ENCODE measurements at regions not wholly inside any gene's neighbourhood (a gene's known extent, or its start where the extent isn't known, plus 50 kb on each side); places are given as distances from the start of the nearest gene placed in this dataset.

DNA sequence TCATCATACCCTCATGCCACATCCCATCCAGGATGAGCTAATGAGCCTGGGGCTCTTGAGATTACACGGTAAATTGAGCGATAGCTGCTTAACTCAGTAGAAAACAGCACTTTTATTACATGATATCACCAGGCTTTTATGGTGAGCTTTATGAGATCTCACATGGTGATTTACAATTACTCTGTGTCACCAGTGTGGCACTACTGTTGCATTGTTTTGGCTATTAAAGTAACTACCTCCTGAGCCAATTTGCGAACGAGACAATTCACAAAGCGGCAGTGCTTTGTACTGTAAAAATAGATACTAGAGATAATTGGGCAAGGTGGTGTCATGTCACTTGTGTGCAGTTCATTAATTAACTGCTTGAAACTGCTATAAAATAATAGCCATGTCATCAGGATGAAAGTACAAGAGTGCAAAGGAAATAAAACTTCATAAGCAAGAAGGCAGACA is 767.7 kb upstream of the ADGRL2 start:
- ChIA-PET CTCF (no interaction called here), POLR2A (no interaction called here)
- Mint-ChIP-seq H3K9me3 (peaks cover 3% of the 10 kb centered on the region), H3K36me3 (ENCODE audit: low read depth) (no peaks in the 10 kb centered on the region), H3K4me1 (no peaks in the 10 kb centered on the region), H3K27ac (no peak overlapping the region), H3K4me3 (no peak overlapping the region), H3K27me3 (no peaks in the 10 kb centered on the region)
- intact Hi-C loops (cut with micrococcal nuclease), result no loop called here
- DNase-seq (no peak), ATAC-seq (ENCODE audit: low read depth) (no peak)
- TF ChIP-seq, protein P1, sequence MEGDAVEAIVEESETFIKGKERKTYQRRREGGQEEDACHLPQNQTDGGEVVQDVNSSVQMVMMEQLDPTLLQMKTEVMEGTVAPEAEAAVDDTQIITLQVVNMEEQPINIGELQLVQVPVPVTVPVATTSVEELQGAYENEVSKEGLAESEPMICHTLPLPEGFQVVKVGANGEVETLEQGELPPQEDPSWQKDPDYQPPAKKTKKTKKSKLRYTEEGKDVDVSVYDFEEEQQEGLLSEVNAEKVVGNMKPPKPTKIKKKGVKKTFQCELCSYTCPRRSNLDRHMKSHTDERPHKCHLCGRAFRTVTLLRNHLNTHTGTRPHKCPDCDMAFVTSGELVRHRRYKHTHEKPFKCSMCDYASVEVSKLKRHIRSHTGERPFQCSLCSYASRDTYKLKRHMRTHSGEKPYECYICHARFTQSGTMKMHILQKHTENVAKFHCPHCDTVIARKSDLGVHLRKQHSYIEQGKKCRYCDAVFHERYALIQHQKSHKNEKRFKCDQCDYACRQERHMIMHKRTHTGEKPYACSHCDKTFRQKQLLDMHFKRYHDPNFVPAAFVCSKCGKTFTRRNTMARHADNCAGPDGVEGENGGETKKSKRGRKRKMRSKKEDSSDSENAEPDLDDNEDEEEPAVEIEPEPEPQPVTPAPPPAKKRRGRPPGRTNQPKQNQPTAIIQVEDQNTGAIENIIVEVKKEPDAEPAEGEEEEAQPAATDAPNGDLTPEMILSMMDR (IDR thresholded peaks at IDR 0.05), result no peak

DNA sequence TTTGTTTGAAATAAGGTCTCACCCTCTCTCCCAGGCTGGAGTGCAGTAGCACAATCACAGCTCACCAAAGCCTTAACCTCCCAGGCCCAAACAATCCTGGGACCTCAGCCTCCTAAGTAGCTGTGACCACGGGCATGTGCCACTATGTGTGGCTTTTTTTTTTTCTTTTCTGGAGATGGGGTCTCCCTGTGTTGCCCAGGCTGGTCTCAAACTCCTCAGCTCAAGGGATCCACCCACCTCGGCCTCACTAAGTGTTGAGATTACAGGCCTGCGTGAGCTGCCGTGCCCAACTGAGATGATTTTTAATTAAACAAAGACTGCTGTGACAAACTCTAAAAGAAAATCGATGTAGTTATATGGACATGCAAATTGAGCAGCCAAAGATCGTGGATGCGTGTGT is 768.4 kb upstream of the ADGRL2 start:
- DNase-seq (no peak), ATAC-seq (ENCODE audit: low read depth) (no peak)
- Mint-ChIP-seq H3K4me1 (no peaks in the 10 kb centered on the region), H3K36me3 (ENCODE audit: low read depth) (no peaks in the 10 kb centered on the region), H3K27me3 (no peaks in the 10 kb centered on the region), H3K9me3 (peaks cover 3% of the 10 kb centered on the region), H3K27ac (no peak overlapping the region), H3K4me3 (no peak overlapping the region)
- POLR2A ChIA-PET, result no interaction called here
- intact Hi-C loops (cut with micrococcal nuclease), result no loop called here
- CTCF ChIA-PET, result no interaction called here
- TF ChIP-seq, protein P1 (IDR thresholded peaks at IDR 0.05), result no peak

DNA sequence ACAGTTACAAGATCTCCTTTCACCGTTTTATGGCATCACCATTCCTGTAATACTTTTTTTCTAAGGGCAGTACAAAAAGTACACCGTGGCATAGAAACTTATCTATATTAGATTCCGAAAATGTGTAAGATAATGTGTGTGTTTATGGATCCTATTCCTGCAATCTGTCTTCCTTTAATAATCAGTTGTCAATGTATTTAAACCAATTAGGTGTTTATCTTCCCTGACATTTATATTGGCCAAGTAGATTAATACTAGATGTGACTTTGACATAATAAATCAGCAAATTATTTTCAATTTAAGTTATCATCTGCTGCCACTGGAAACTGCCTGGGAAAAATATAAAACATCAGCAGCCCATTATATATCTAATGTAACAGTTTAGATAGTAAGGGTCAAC is 770.3 kb upstream of the ADGRL2 start:
- CTCF ChIA-PET, result no interaction called here
- peaks cover 3% of the 10 kb centered on the region for H3K9me3 Mint-ChIP-seq
- intact Hi-C loops (cut with micrococcal nuclease), result no loop called here
- TF ChIP-seq, protein P1 (IDR thresholded peaks at IDR 0.05), result no peak
- no peak overlapping the region for H3K27ac Mint-ChIP-seq
- no peaks in the 10 kb centered on the region for H3K36me3 Mint-ChIP-seq (ENCODE audit: low read depth)
- H3K4me3 Mint-ChIP-seq, result no peak overlapping the region
- ATAC-seq (ENCODE audit: low read depth) (no peak), DNase-seq (no peak)
- no peaks in the 10 kb centered on the region for H3K4me1 Mint-ChIP-seq
- H3K27me3 Mint-ChIP-seq, result no peaks in the 10 kb centered on the region
- POLR2A ChIA-PET, result no interaction called here

DNA sequence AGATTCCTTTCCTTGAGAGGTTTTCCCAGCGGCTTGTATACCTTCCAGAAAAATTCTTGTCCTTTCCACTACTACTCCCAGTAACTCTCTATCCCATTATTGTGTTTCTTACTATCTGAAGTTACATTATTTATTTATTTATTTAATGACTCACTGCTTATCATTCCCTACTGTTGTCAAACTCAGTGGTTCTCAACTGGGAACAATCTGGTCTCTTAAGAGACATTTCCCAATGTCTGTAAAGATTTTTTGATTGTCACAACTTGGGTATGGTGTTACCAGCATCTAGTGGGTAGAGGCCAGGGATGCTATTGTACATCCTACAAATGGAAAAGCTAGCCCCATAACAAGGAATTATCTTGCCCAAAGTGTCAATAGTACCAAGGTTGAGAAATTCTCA is 771.5 kb upstream of the ADGRL2 start:
- no peak overlapping the region for H3K27ac Mint-ChIP-seq
- CTCF ChIA-PET, result no interaction called here
- DNase-seq, result no peak
- ATAC-seq (ENCODE audit: low read depth), result no peak
- no peak overlapping the region for H3K4me3 Mint-ChIP-seq
- H3K9me3 Mint-ChIP-seq, result no peaks in the 10 kb centered on the region
- H3K4me1 Mint-ChIP-seq, result no peaks in the 10 kb centered on the region
- TF ChIP-seq, protein P1 (IDR thresholded peaks at IDR 0.05), result no peak
- no peaks in the 10 kb centered on the region for H3K36me3 Mint-ChIP-seq (ENCODE audit: low read depth)
- no peaks in the 10 kb centered on the region for H3K27me3 Mint-ChIP-seq
- intact Hi-C loops (cut with micrococcal nuclease), result no loop called here
- POLR2A ChIA-PET, result no interaction called here

DNA sequence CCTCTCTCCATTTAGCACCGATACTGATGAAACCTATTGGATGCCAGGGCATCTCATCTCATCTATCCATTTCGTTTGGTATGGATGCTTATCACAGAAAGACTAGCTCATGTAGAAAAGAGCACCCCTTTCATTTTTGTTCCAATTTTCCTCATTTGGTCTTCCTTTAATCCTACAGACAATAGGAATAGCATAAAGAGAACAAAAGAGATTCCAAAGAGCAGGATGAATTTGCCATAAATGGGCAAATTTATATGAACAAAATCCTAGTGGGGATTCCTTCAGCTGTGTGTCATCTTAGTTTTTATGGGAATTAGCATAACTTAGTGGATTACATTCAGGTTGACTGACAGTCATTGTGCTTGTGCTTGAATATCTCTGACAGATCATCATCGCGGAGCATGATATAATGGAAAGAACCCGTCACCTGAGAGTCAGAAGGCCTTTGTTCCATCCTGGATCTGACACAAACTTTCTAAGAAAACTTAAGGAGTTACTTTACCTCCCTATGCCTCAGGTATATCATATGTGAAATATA is 777.5 kb upstream of the ADGRL2 start:
- ATAC-seq (ENCODE audit: low read depth) (no peak), DNase-seq (no peak)
- Mint-ChIP-seq H3K4me1 (no peaks in the 10 kb centered on the region), H3K4me3 (no peak overlapping the region), H3K9me3 (no peaks in the 10 kb centered on the region), H3K36me3 (ENCODE audit: low read depth) (no peaks in the 10 kb centered on the region), H3K27me3 (no peaks in the 10 kb centered on the region), H3K27ac (no peak overlapping the region)
- TF ChIP-seq, protein P1 (IDR thresholded peaks at IDR 0.05), result no peak
- ChIA-PET CTCF (no interaction called here), POLR2A (no interaction called here)
- intact Hi-C loops (cut with micrococcal nuclease), result no loop called here
